ENCODE measurements at regions not wholly inside any gene's neighbourhood (a gene's known extent, or its start where the extent isn't known, plus 50 kb on each side); places are given as distances from the start of the nearest gene placed in this dataset.

DNA sequence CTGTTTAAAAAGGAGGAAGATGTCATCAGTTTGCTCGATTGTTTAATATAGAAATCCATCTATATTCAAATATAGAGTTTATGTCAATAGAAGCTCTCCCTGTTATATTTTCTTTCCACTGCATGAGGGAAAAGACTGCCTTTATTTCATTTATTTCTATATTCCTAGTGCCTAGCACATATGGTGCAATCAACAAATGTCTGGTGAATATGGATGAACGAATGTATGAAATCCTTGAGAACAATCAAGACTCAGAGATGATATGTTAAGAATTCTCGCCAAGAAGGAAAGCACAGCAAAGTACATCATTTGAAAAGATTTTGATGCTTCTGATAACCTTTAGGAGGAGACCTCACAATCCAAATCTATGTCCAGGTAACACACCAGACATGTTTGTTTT lies 296.0 kb upstream of the LMO3 start:
- Histone ChIP-seq H3K27ac (no peak overlapping the region), H3K9me3 (no peaks in the 10 kb centered on the region), H3K36me3 (no peaks in the 10 kb centered on the region), H3K4me1 (no peaks in the 10 kb centered on the region), H3K4me3 (no peak overlapping the region), H3K27me3 (no peaks in the 10 kb centered on the region)
- WGBS (ENCODE audit: insufficient coverage, low coverage, low lambda C conversion rate, missing lambda C conversion rate), result 27% methylated on average over 3 of the region's 3 CpGs
- intact Hi-C loops (cut with DNase I), result no loop called here
- no peak for DNase-seq
- no peak for ATAC-seq
- no peak for TF ChIP-seq POLR2A (IDR thresholded peaks at IDR 0.05)
- TF ChIP-seq, protein P1, sequence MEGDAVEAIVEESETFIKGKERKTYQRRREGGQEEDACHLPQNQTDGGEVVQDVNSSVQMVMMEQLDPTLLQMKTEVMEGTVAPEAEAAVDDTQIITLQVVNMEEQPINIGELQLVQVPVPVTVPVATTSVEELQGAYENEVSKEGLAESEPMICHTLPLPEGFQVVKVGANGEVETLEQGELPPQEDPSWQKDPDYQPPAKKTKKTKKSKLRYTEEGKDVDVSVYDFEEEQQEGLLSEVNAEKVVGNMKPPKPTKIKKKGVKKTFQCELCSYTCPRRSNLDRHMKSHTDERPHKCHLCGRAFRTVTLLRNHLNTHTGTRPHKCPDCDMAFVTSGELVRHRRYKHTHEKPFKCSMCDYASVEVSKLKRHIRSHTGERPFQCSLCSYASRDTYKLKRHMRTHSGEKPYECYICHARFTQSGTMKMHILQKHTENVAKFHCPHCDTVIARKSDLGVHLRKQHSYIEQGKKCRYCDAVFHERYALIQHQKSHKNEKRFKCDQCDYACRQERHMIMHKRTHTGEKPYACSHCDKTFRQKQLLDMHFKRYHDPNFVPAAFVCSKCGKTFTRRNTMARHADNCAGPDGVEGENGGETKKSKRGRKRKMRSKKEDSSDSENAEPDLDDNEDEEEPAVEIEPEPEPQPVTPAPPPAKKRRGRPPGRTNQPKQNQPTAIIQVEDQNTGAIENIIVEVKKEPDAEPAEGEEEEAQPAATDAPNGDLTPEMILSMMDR (IDR thresholded peaks at IDR 0.05), result no peak

DNA sequence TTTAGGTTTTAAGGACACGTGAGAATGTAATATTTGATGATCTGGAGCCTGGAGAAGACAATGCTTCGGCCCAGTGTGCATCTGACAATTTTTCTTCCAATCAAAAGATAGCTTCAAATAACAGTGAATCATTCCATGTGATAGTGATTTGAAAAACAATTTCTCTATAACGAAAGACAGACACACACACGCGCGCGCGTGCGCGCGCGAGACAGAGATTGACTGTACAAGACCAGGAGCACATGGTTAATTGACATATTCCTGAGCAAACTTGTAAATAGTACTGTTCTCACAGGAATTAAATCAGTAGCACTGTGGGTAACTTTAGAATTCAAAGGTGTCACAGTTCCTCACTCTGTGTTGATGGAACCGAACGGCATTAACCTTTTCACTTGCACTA lies 287.5 kb upstream of the LMO3 start:
- Histone ChIP-seq H3K4me3 (no peak overlapping the region), H3K9me3 (no peaks in the 10 kb centered on the region), H3K36me3 (no peaks in the 10 kb centered on the region), H3K4me1 (no peaks in the 10 kb centered on the region), H3K27ac (no peak overlapping the region), H3K27me3 (no peaks in the 10 kb centered on the region)
- TF ChIP-seq, protein P1 (IDR thresholded peaks at IDR 0.05), result no peak
- TF ChIP-seq POLR2A (IDR thresholded peaks at IDR 0.05), result no peak
- 89% methylated on average over 14 of the region's 14 CpGs for WGBS (ENCODE audit: insufficient coverage, low coverage, low lambda C conversion rate, missing lambda C conversion rate)
- ATAC-seq (no peak), DNase-seq (no peak)
- intact Hi-C loops (cut with DNase I), result no loop called here

DNA sequence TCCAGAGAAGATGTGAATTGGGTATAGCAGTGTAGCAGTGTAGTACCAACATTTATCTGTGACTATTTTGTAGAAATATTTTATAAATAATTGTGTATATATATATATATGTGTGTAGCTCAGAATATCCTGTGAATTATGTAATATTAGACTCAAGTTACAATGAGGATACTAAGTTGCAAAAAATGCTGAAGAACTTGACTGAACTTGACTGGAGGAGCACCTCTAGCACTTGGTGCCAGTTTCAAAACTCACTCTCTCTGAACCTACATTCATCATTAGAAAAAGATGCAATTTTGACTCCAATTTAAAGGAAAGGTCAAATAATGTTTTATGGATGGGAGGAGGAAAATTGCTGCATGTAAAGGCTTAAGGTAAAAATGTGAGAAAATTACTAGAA lies 285.7 kb upstream of the LMO3 start:
- ATAC-seq (no peak), DNase-seq (no peak)
- H3K4me1 ChIP-seq, result no peaks in the 10 kb centered on the region
- H3K27ac ChIP-seq, result no peak overlapping the region
- TF ChIP-seq, protein P1 (IDR thresholded peaks at IDR 0.05), result no peak
- no peak for TF ChIP-seq POLR2A (IDR thresholded peaks at IDR 0.05)
- no peaks in the 10 kb centered on the region for H3K36me3 ChIP-seq
- no peak overlapping the region for H3K4me3 ChIP-seq
- intact Hi-C loops (cut with DNase I), result no loop called here
- no peaks in the 10 kb centered on the region for H3K9me3 ChIP-seq
- no peaks in the 10 kb centered on the region for H3K27me3 ChIP-seq

DNA sequence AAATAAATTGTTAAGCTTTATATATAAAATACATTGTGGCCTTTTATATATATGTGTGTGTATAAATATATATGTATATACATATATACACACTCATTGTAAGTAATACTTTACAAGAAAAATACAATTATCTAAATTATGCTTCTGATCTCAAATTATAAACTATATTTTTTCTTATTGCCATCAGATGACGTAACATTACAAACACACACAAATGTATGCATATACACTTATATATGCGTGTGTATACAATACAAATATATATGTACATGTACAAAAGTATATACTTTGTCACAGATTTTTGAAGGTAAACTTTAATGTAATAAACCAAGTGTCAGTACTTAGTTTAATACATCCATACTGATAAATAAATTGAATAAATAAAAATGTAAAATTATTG lies 278.9 kb upstream of the LMO3 start:
- 67% methylated on average over 2 of the region's 2 CpGs for WGBS (ENCODE audit: insufficient coverage, low coverage, low lambda C conversion rate, missing lambda C conversion rate)
- TF ChIP-seq, protein P1 (IDR thresholded peaks at IDR 0.05), result no peak
- no peak for TF ChIP-seq POLR2A (IDR thresholded peaks at IDR 0.05)

DNA sequence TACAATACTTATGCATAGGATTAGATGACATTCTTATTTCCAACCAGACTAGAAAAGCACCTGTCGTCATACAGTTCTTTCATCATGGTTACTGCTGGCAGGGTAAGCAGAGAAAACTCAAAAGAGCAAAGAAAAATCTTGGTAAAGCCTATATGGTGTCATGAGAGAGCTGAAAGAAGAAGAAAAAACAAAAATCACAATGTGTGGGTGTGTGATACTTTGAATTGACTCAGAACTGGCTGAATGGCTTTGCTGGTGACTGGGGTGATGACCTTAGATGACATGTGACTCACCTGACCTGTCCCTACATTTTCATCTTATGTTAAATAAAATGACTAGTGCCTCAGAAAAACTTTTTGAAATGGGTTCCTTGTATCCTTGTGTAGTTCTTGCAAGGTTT lies 278.1 kb upstream of the LMO3 start:
- DNase-seq, result no peak
- Histone ChIP-seq H3K27me3 (no peaks in the 10 kb centered on the region), H3K4me1 (no peaks in the 10 kb centered on the region), H3K9me3 (no peaks in the 10 kb centered on the region), H3K36me3 (no peaks in the 10 kb centered on the region), H3K4me3 (no peak overlapping the region), H3K27ac (no peak overlapping the region)
- intact Hi-C loops (cut with DNase I), result no loop called here
- 43% methylated on average over 1 of the region's 1 CpG for WGBS (ENCODE audit: insufficient coverage, low coverage, low lambda C conversion rate, missing lambda C conversion rate)
- no peak for TF ChIP-seq POLR2A (IDR thresholded peaks at IDR 0.05)
- ATAC-seq, result no peak

More for the DNA sequence above, 278.9 kb upstream of the LMO3 start:
- DNase-seq (no peak), ATAC-seq (no peak)
- H3K4me1 ChIP-seq, result no peaks in the 10 kb centered on the region
- intact Hi-C loops (cut with DNase I), result no loop called here
- no peak overlapping the region for H3K27ac ChIP-seq
- no peaks in the 10 kb centered on the region for H3K9me3 ChIP-seq
- no peak overlapping the region for H3K4me3 ChIP-seq
- H3K27me3 ChIP-seq, result no peaks in the 10 kb centered on the region
- no peaks in the 10 kb centered on the region for H3K36me3 ChIP-seq

Measured in right lobe of liver (tissue), 6 donors.